Right lobe of liver (tissue), 4 donors: ENCODE measurements at regions not wholly inside any gene's neighbourhood (a gene's known extent, or its start where the extent isn't known, plus 50 kb on each side); places are given as distances from the start of the nearest gene placed in this dataset.

Source experiments
- POLR2A ChIP-seq: fragments of 450-650 bp; IDR thresholded peaks from one replicate; pipeline ENCODE4 v1.6.1; 2017; ENCODE audit warnings: antibody characterized with exemption, mild to moderate bottlenecking
- TF ChIP-seq, protein P1 (sequence below), 4 donors: fragments of 200-600 bp in 3 of 4; fragments of 450-650 bp in 1 of 4; IDR thresholded peaks; one replicate each; pipeline versions ENCODE4 v1.5.1 to v1.8.0; 2016 to 2022; ENCODE audit warnings: antibody characterized with exemption in 4 of 4, mild to moderate bottlenecking in 2 of 4
- donor health status: DM: no; HTN: no; CAD: no.
- donor health status: DM: no; HTN: no; CAD: no.
- donor health status: DM: no; HTN: yes; CAD: no.

DNA sequence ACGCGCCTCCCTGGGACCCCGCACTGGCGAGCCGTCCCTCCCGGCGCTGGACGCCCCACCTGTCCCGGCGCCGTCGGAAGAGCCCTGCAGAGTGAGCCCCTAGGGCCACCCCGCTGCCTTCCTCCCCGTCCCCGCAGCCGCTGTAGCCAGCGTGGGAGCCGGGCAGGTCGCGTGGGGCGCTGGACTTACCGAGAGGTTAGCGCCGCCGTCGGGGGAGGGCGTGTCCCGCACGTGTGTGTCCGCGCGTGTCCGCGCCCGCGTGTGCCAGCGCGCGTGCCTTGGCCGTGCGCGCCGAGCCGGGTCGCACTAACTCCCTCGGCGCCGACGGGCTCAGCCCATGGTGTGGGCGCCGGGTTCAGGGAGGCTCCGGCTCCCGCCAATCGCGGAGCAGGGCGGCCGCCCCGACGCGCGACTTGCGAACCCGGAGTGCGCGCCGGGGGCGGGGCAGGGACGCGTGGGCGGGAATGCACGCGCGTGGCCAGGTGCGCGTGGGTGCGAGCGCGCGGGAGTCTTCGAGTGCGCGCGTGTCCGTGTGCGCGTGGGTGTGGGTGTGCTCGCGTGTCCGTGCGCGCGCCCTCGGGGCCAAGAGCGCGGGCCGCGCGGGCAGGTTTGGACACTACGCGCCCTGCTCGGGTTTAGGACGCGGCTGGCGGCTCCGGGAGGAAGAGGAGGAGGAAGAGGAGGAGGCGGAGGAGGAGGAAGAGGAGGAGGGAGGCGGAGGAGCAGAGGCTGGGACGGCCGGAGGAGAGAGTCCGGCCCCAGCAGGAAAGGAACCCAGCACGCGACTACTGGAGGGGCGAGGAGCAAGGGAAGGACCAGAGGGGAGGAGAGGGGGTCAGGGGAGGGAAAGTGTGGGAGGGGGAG lies 145.2 kb upstream of the ETS2 start:
- TF ChIP-seq, protein P1, sequence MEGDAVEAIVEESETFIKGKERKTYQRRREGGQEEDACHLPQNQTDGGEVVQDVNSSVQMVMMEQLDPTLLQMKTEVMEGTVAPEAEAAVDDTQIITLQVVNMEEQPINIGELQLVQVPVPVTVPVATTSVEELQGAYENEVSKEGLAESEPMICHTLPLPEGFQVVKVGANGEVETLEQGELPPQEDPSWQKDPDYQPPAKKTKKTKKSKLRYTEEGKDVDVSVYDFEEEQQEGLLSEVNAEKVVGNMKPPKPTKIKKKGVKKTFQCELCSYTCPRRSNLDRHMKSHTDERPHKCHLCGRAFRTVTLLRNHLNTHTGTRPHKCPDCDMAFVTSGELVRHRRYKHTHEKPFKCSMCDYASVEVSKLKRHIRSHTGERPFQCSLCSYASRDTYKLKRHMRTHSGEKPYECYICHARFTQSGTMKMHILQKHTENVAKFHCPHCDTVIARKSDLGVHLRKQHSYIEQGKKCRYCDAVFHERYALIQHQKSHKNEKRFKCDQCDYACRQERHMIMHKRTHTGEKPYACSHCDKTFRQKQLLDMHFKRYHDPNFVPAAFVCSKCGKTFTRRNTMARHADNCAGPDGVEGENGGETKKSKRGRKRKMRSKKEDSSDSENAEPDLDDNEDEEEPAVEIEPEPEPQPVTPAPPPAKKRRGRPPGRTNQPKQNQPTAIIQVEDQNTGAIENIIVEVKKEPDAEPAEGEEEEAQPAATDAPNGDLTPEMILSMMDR (IDR thresholded peaks at IDR 0.05), result no peak
- no peak for TF ChIP-seq POLR2A
